ENCODE measurements at regions not wholly inside any gene's neighbourhood (a gene's known extent, or its start where the extent isn't known, plus 50 kb on each side); places are given as distances from the start of the nearest gene placed in this dataset.

DNA sequence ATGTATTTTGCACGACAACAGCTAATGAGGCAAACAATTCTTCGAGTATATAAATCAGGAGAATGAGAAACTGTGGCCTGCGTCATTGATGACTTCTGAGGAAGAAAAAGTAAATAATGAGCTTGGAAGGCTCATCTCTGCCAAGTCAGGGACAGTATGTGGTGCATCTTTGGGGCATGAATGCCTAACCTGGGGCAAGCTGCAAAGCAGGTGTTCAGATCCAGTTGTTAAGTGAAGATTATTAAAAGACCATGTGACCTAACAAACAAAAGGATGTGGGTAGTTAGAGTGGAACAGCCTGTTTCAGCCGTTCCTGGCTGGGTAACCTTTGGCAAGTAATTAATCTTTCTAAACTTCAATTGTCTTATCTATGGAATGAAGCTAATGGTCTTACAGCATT is 93.0 kb downstream of the LYZL2 start:
- 0 out of 2 replicates have a peak overlapping the region, but pooled peaks have one; percentile 4 for H2AFZ ChIP-seq (ENCODE audit: low read depth, low read length)
- POLR2A ChIA-PET, result interaction anchor here (2.6 kb wide), 1 partner anchor 16 kb away, joined by 11 read pairs; no protein-coding TSS in a partner anchor
- TF ChIP-seq, protein P1, sequence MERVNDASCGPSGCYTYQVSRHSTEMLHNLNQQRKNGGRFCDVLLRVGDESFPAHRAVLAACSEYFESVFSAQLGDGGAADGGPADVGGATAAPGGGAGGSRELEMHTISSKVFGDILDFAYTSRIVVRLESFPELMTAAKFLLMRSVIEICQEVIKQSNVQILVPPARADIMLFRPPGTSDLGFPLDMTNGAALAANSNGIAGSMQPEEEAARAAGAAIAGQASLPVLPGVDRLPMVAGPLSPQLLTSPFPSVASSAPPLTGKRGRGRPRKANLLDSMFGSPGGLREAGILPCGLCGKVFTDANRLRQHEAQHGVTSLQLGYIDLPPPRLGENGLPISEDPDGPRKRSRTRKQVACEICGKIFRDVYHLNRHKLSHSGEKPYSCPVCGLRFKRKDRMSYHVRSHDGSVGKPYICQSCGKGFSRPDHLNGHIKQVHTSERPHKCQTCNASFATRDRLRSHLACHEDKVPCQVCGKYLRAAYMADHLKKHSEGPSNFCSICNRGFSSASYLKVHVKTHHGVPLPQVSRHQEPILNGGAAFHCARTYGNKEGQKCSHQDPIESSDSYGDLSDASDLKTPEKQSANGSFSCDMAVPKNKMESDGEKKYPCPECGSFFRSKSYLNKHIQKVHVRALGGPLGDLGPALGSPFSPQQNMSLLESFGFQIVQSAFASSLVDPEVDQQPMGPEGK (CRISPR knock-in tag; IDR thresholded peaks at IDR 0.05; ENCODE audit: borderline replicate concordance), result no peak
- TF ChIP-seq, protein P2, sequence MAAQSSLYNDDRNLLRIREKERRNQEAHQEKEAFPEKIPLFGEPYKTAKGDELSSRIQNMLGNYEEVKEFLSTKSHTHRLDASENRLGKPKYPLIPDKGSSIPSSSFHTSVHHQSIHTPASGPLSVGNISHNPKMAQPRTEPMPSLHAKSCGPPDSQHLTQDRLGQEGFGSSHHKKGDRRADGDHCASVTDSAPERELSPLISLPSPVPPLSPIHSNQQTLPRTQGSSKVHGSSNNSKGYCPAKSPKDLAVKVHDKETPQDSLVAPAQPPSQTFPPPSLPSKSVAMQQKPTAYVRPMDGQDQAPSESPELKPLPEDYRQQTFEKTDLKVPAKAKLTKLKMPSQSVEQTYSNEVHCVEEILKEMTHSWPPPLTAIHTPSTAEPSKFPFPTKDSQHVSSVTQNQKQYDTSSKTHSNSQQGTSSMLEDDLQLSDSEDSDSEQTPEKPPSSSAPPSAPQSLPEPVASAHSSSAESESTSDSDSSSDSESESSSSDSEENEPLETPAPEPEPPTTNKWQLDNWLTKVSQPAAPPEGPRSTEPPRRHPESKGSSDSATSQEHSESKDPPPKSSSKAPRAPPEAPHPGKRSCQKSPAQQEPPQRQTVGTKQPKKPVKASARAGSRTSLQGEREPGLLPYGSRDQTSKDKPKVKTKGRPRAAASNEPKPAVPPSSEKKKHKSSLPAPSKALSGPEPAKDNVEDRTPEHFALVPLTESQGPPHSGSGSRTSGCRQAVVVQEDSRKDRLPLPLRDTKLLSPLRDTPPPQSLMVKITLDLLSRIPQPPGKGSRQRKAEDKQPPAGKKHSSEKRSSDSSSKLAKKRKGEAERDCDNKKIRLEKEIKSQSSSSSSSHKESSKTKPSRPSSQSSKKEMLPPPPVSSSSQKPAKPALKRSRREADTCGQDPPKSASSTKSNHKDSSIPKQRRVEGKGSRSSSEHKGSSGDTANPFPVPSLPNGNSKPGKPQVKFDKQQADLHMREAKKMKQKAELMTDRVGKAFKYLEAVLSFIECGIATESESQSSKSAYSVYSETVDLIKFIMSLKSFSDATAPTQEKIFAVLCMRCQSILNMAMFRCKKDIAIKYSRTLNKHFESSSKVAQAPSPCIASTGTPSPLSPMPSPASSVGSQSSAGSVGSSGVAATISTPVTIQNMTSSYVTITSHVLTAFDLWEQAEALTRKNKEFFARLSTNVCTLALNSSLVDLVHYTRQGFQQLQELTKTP (IDR thresholded peaks at IDR 0.05; ENCODE audit: low read depth in 1 of 2, partially characterized antibody in 2 of 2), result no peak
- TF ChIP-seq, protein P3, sequence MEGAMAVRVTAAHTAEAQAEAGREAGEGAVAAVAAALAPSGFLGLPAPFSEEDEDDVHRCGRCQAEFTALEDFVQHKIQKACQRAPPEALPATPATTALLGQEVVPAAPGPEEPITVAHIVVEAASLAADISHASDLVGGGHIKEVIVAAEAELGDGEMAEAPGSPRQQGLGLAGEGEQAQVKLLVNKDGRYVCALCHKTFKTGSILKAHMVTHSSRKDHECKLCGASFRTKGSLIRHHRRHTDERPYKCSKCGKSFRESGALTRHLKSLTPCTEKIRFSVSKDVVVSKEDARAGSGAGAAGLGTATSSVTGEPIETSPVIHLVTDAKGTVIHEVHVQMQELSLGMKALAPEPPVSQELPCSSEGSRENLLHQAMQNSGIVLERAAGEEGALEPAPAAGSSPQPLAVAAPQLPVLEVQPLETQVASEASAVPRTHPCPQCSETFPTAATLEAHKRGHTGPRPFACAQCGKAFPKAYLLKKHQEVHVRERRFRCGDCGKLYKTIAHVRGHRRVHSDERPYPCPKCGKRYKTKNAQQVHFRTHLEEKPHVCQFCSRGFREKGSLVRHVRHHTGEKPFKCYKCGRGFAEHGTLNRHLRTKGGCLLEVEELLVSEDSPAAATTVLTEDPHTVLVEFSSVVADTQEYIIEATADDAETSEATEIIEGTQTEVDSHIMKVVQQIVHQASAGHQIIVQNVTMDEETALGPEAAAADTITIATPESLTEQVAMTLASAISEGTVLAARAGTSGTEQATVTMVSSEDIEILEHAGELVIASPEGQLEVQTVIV (CRISPR knock-in tag; IDR thresholded peaks at IDR 0.05; ENCODE audit: borderline replicate concordance), result no peak
- TF ChIP-seq NFRKB (IDR thresholded peaks at IDR 0.05; ENCODE audit: low read depth), result no peak
- TF ChIP-seq NEUROD1 (IDR thresholded peaks at IDR 0.05; ENCODE audit: borderline replicate concordance, low read depth, low read length, partially characterized antibody), result no peak
- TF ChIP-seq MAFG (tag; conservative IDR thresholded peaks at IDR 0.05), result no peak
- no peak for TF ChIP-seq BRF1 (IDR thresholded peaks at IDR 0.05; ENCODE audit: borderline replicate concordance, extremely low read depth, insufficient read length)
- no peak for TF ChIP-seq ZFP30 (CRISPR knock-in tag; IDR thresholded peaks at IDR 0.05; ENCODE audit: borderline replicate concordance)
- no peak for TF ChIP-seq EP300 (IDR thresholded peaks at IDR 0.05; ENCODE audit: low read length)
- TF ChIP-seq ZNF717 (CRISPR knock-in tag; IDR thresholded peaks at IDR 0.05), result no peak
- TF ChIP-seq MEF2A (IDR thresholded peaks at IDR 0.05; ENCODE audit: control insufficient read depth, low read depth, low read length), result no peak

More for the DNA sequence above, 93.0 kb downstream of the LYZL2 start:
- in situ Hi-C loops (cut with MboI) (loop anchor here (10.0 kb wide), 1 partner anchor 142 kb away; no protein-coding TSS in a partner anchor), intact Hi-C loops (cut with micrococcal nuclease) (no loop called here)
- no peaks in the 10 kb centered on the region for H3K27me3 ChIP-seq (ENCODE audit: control insufficient read depth in 2 of 2, insufficient read depth in 2 of 2, low read length in 2 of 2)
- no peak overlapping the region for H3K4me3 ChIP-seq
- no peak for DNase-seq (ENCODE audit: extremely low read depth in 1 of 4, low spot score in 3 of 4)
- no TSS peak for BruUV-seq (replicated peaks)
- ATAC-seq, result no peak
- no peaks in the 10 kb centered on the region for H3K9me3 ChIP-seq (replicated peaks; ENCODE audit: control insufficient read depth, insufficient read depth, low read depth, low read length)
- peaks cover 4 to 8% of the 10 kb centered on the region in 2 experiments; a peak in 2 of 5 replicates for H3K4me1 ChIP-seq (replicated peaks in 1 of 2; ENCODE audit: control insufficient read depth in 2 of 2, insufficient read depth in 2 of 2, low read length in 2 of 2)
- no peaks in the 10 kb centered on the region for H3K79me2 ChIP-seq (ENCODE audit: control insufficient read depth, insufficient read depth, low read length)
- CTCF ChIA-PET (ENCODE audit: low intra/inter-chr PET ratio), result no interaction called here
- no peaks in the 10 kb centered on the region for H3K9me1 ChIP-seq (ENCODE audit: control insufficient read depth, insufficient read depth, low read length)
- H3K27ac ChIP-seq (ENCODE audit: extremely low read depth, low read depth, low read length), result no peak overlapping the region
- no peak overlapping the region for H3K9ac ChIP-seq (ENCODE audit: insufficient read depth in 1 of 2, low read depth in 2 of 2, low read length in 2 of 2)
- H4K20me1 ChIP-seq (replicated peaks; ENCODE audit: control insufficient read depth, insufficient read depth, low read length), result no peaks in the 10 kb centered on the region
- no peak for FAIRE-seq
- H3K36me3 ChIP-seq (ENCODE audit: control insufficient read depth, insufficient read depth, low read length), result no peaks in the 10 kb centered on the region
- H3K4me2 ChIP-seq (ENCODE audit: insufficient read depth, low read length), result no peak overlapping the region
- 49% methylated on average over 4 of the region's 4 CpGs for WGBS (ENCODE audit: insufficient coverage, low coverage, missing lambda C conversion rate)

Data from K562 (cell line).